Body of pancreas (tissue), 4 donors: ENCODE measurements at regions not wholly inside any gene's neighbourhood (a gene's known extent, or its start where the extent isn't known, plus 50 kb on each side); places are given as distances from the start of the nearest gene placed in this dataset.

Experiments used
- ATAC-seq: fragments of 150-250 bp; one replicate; pipeline ENCODE4 v1.9.1; 2016
- DNase-seq, 4 donors: peaks; one replicate each; pipeline ENCODE4 v3.0.0-alpha.2; 2019
- H3K27ac ChIP-seq, 4 donors: fragments of 200-600 bp; sonication (generic); 1 replicate in 3 of 4; 2 replicates in 1 of 4; pipeline versions ENCODE4 v1.5.1 to v1.6.1; 2016 to 2019; ENCODE audit warnings: mild to moderate bottlenecking in 1 of 4, mixed read lengths in 1 of 4, moderate library complexity in 1 of 4
- H3K27me3 ChIP-seq, 2 donors: fragments of 200-600 bp; sonication (generic); one replicate each; pipeline ENCODE4 v1.6.0; 2016; ENCODE audit warnings: mild to moderate bottlenecking in 1 of 2
- H3K36me3 ChIP-seq, 2 donors: fragments of 200-600 bp; sonication (generic); replicated peaks in 1 of 2; 2 replicates each; pipeline ENCODE4 v1.5.1; 2016; ENCODE audit warnings: low read depth in 2 of 2; ENCODE audit not compliant: insufficient read depth in 1 of 2
- H3K4me1 ChIP-seq: fragments of 200-600 bp; sonication (generic); one replicate; pipeline ENCODE4 v1.6.0; 2016
- H3K4me3 ChIP-seq, 2 donors: fragments of 200-600 bp; sonication (generic); 1 replicate in 1 of 2; 2 replicates in 1 of 2; pipeline ENCODE4 v1.5.1; 2016 to 2019
- H3K9me3 ChIP-seq, 3 donors: fragments of 200-600 bp; sonication (generic); 1 replicate in 2 of 3; 2 replicates in 1 of 3; pipeline ENCODE4 v1.5.1; 2016
- POLR2A ChIP-seq, 3 donors: fragments of 450-650 bp; IDR thresholded peaks; one replicate each; pipeline ENCODE4 v1.6.1; 2016; ENCODE audit warnings: antibody characterized with exemption in 3 of 3, mild to moderate bottlenecking in 2 of 3
- WGBS, 2 donors: methylation state at CpG; one replicate each; pipeline ENCODE4 v1.1.5; 2017; 5-methylcytosine and 5-hydroxymethylcytosine counted together
- intact Hi-C: fragments of 100-400 bp; cut with DNase I; formaldehyde crosslinking; loops from one replicate; pipeline ENCODE4 v1.15.1; 2023
- TF ChIP-seq, protein P1 (sequence below), 7 experiments: fragments of 450-650 bp in 4 of 7; fragments of 200-600 bp in 3 of 7; sonication (generic) in 3 of 7; IDR thresholded peaks; one replicate each; pipeline ENCODE4 v1.5.1; 2016 to 2019; ENCODE audit warnings: antibody characterized with exemption in 7 of 7

DNA sequence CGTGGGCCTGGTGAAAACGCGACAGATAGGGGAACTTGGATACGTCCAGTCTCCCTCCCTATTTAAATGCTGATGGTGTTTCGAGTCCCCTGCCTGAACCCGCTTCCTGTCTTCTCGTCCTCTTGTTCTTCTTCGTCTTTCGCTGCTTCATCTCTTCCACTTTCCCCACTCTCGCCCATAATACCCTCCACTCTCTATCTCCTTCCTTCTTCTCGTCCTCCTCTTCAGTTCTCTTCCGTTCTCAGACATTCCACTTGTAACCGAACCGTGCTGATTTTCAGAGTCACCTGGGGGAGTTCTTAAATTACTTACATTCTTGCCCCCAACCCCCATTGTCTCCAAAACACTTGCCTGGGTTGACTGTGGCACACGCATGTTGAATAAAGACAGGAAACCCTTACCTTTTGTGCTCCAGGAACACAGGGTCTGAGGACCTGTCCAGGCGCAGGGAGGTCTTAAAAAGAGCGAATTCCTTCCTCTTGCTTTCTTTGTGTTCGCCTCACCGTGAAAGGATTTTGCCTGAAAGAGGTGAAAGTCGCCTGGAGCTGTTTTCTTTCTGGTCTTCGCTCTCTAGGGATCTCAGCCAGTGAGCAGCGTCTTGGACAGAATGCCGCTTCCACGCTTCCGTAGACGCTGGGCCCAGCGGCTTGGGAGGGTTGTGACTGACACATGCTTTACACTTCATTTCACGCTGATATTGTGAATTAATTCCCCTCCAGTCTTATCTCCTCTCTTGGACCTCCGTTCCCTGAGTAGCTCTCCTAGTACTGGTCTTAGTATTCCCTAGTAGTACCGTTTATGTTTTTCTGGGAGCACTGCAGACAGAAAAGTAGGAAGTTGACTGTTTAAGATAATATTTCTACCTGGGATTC lies 184.0 kb downstream of the GPX5 start:
- Histone ChIP-seq H3K4me3 (no peak overlapping the region), H3K9me3 (peaks cover 0 to 6% (median 0%) of the 10 kb centered on the region in 3 donors), H3K27me3 (peaks cover 0 to 2% of the 10 kb centered on the region in 2 donors), H3K27ac (no peak overlapping the region), H3K36me3 (no peaks in the 10 kb centered on the region), H3K4me1 (peaks cover 5% of the 10 kb centered on the region)
- TF ChIP-seq, protein P1, sequence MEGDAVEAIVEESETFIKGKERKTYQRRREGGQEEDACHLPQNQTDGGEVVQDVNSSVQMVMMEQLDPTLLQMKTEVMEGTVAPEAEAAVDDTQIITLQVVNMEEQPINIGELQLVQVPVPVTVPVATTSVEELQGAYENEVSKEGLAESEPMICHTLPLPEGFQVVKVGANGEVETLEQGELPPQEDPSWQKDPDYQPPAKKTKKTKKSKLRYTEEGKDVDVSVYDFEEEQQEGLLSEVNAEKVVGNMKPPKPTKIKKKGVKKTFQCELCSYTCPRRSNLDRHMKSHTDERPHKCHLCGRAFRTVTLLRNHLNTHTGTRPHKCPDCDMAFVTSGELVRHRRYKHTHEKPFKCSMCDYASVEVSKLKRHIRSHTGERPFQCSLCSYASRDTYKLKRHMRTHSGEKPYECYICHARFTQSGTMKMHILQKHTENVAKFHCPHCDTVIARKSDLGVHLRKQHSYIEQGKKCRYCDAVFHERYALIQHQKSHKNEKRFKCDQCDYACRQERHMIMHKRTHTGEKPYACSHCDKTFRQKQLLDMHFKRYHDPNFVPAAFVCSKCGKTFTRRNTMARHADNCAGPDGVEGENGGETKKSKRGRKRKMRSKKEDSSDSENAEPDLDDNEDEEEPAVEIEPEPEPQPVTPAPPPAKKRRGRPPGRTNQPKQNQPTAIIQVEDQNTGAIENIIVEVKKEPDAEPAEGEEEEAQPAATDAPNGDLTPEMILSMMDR (IDR thresholded peaks at IDR 0.05): no peak
- 2 to 7% methylated on average over 28 to 30 of the region's 30 CpGs for WGBS, 2 donors
- no peak for ATAC-seq
- DNase-seq: no peak
- intact Hi-C loops: no loop called here

DNA sequence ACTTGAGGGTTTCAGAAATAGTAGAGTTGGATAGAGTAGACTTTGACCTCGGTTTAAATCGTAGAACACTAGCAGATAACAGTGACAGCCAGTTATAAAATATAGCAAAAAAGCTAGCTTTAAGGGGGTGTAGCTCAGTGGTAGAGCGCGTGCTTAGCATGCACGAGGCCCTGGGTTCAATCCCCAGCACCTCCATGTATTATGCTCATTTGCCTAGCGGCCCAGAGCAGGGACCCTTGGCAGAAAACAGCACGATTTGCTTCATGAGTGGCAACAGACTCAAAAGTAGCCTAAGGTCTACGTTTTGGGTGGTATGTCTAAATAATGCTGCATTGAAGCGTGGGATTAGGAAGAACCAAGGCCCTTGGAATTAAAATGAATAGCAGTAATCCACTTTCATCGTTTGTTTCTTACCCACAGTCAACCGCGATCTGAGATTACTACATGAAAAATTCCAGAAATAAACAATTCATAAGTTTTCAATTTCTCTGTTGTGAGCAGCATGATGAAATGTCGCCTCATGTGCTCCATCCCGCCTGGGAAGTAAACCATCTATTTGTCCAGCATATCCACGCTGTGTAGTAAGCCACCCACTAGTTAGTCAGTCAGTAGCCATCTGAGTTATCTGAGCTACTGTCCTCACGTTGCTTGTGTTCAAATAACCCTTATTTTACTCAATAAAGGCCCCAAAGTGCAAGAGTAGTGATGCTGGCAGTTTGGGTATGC lies 184.9 kb downstream of the GPX5 start:
- Histone ChIP-seq H3K4me1 (peaks cover 5% of the 10 kb centered on the region), H3K36me3 (no peaks in the 10 kb centered on the region), H3K27ac (no peak overlapping the region), H3K9me3 (peaks cover 0 to 6% (median 0%) of the 10 kb centered on the region in 3 donors), H3K27me3 (no peaks in the 10 kb centered on the region), H3K4me3 (no peak overlapping the region)
- 28 to 43% methylated on average over 11 to 16 of the region's 16 CpGs for WGBS, 2 donors
- DNase-seq (no peak), ATAC-seq (no peak)
- intact Hi-C loops: no loop called here
- no peak for TF ChIP-seq POLR2A (IDR thresholded peaks at IDR 0.05)
- TF ChIP-seq, protein P1 (IDR thresholded peaks at IDR 0.05): no peak

GRCh38 chr6:28711325-28711724 lies 185.6 kb downstream of the GPX5 start:
- WGBS, 2 donors: 47 to 58% methylated on average over 4 of the region's 4 CpGs
- Histone ChIP-seq H3K4me1 (peaks cover 5% of the 10 kb centered on the region), H3K27me3 (no peaks in the 10 kb centered on the region), H3K9me3 (peaks cover 0 to 6% (median 0%) of the 10 kb centered on the region in 3 donors), H3K4me3 (no peak overlapping the region), H3K36me3 (no peaks in the 10 kb centered on the region), H3K27ac (no peak overlapping the region)
- TF ChIP-seq, protein P1 (IDR thresholded peaks at IDR 0.05): no peak
- no peak for TF ChIP-seq POLR2A (IDR thresholded peaks at IDR 0.05)
- intact Hi-C loops: no loop called here
- DNase-seq (no peak), ATAC-seq (no peak)

DNA sequence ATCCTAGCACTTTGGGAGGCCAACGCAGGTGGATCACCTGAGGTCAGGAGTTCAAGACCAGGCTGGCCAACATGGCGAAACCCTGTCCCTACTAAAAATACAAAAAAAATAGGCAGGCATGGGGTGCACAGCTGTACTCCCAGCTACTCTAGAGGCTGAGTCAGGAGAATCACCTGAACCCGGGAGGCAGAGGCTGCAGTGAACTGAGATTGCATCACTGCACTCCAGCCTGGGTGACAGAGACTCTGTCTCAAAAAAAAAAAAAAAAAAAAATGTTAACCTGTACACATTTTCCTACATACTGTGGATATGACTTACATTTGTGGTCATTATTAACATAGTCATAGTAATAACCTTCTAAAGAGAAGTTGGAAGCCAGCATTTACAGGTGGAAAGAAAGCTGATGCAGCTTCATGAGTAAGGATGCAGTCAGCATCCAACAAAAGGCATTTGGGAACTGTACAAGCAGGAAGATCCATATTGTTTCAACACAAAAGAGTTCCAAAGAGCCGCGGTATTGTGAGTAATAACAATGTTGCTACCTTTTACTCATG lies 186.2 kb downstream of the GPX5 start:
- H3K9me3 ChIP-seq: peaks cover 0 to 6% (median 0%) of the 10 kb centered on the region in 3 donors
- no peaks in the 10 kb centered on the region for H3K27me3 ChIP-seq
- H3K4me1 ChIP-seq: peaks cover 5% of the 10 kb centered on the region
- TF ChIP-seq, protein P1 (IDR thresholded peaks at IDR 0.05): no peak
- TF ChIP-seq POLR2A (IDR thresholded peaks at IDR 0.05): no peak
- no peak for ATAC-seq
- no peak for DNase-seq
- WGBS, 2 donors: 65 to 69% methylated on average over 5 of the region's 5 CpGs
- intact Hi-C loops: no loop called here
- no peaks in the 10 kb centered on the region for H3K36me3 ChIP-seq
- H3K27ac ChIP-seq: no peak overlapping the region
- no peak overlapping the region for H3K4me3 ChIP-seq
